GM21447 (cell line): ENCODE measurements at regions not wholly inside any gene's neighbourhood (a gene's known extent, or its start where the extent isn't known, plus 50 kb on each side); places are given as distances from the start of the nearest gene placed in this dataset.
A peak's percentile ranks its signal among the peaks of the same experiment; 100 is the strongest.

Experiments
- ATAC-seq: cut with Tn5 transposase; IDR thresholded peaks from one replicate; pipeline ENCODE4 v1.9.1; 2021; ENCODE audit not compliant: unreplicated experiment

GRCh38 chr2:16840496-16841172 lies 175.0 kb upstream of the CYRIA start:
- ATAC-seq = no peak

- no peak for ATAC-seq
These were observed 167.3 kb upstream of the CYRIA start for GRCh38 chr2:16832910-16833309.

GRCh38 chr2:16828828-16829160 lies 163.2 kb upstream of the CYRIA start:
- ATAC-seq = no peak

- ATAC-seq = no peak
These were observed 162.6 kb upstream of the CYRIA start for GRCh38 chr2:16828044-16828827.

- ATAC-seq = no peak
These were observed 158.8 kb upstream of the CYRIA start for GRCh38 chr2:16824472-16824871.

GRCh38 chr2:16821692-16822091 lies 156.1 kb upstream of the CYRIA start:
- no peak for ATAC-seq

GRCh38 chr2:16818203-16818556 lies 152.5 kb upstream of the CYRIA start:
- no peak for ATAC-seq

GRCh38 chr2:16817305-16818202 lies 151.9 kb upstream of the CYRIA start:
- ATAC-seq = no peak

- ATAC-seq = no peak
These were observed 150.9 kb upstream of the CYRIA start for GRCh38 chr2:16816522-16816921.

GRCh38 chr2:16816016-16816415 lies 150.4 kb upstream of the CYRIA start:
- ATAC-seq = no peak

- ATAC-seq = no peak
These were observed 148.0 kb upstream of the CYRIA start for GRCh38 chr2:16813593-16813992.

GRCh38 chr2:16798472-16798871 lies 132.8 kb upstream of the CYRIA start:
- no peak for ATAC-seq

- ATAC-seq = no peak
These were observed 125.9 kb upstream of the CYRIA start for GRCh38 chr2:16791496-16791895.

GRCh38 chr2:16785149-16785548 lies 119.5 kb upstream of the CYRIA start:
- no peak for ATAC-seq

- no peak for ATAC-seq
These were observed 119.0 kb upstream of the CYRIA start for GRCh38 chr2:16784652-16785051.

GRCh38 chr2:16777123-16777870 lies 111.7 kb upstream of the CYRIA start:
- ATAC-seq = no peak

GRCh38 chr2:16775899-16776231 lies 110.2 kb upstream of the CYRIA start:
- no peak for ATAC-seq

- no peak for ATAC-seq
These were observed 109.6 kb upstream of the CYRIA start for GRCh38 chr2:16774980-16775898.

GRCh38 chr2:16774091-16774490 lies 108.5 kb upstream of the CYRIA start:
- no peak for ATAC-seq

- peak; percentile 76 for ATAC-seq
These were observed 107.6 kb upstream of the CYRIA start for GRCh38 chr2:16773080-16773713.
